PC-9 (cell line): ENCODE measurements at regions not wholly inside any gene's neighbourhood (a gene's known extent, or its start where the extent isn't known, plus 50 kb on each side); places are given as distances from the start of the nearest gene placed in this dataset.
"Not testable (repeated sequence)": the region's sequence is repeated elsewhere in the genome, so short reads cannot be mapped to it uniquely, and the experiment has no call there.

Experiments used
- BruUV-seq: library from RNA; stranded (reverse); fragments of 400-500 nt; replicated peaks from 2 replicates; lab custom pipeline; 2021; lab: Mats Ljungman, UMichigan
- CTCF ChIA-PET: fragments of 300-600 bp; sonication (Branson Sonifier 250); formaldehyde crosslinking; loops from one replicate; lab custom pipeline; 2022; ENCODE audit warnings: antibody characterized with exemption; lab: Charles Lee
- POLR2A ChIA-PET: fragments of 300-600 bp; sonication (Branson Sonifier 250); formaldehyde crosslinking; loops from one replicate; lab custom pipeline; 2022; ENCODE audit warnings: antibody characterized with exemption; ENCODE audit not compliant: unreplicated experiment; lab: Charles Lee
- DNase-seq, 2 experiments: peaks; one replicate each; pipeline versions ENCODE4 v3.0.0 to v3.0.0-alpha.2; 2015 to 2022; ENCODE audit warnings: mixed read lengths in 1 of 2
- H2AFZ ChIP-seq: fragments of 200-600 bp; sonication (generic); 2 replicates; pipeline ENCODE4 v1.8.1; 2017; ENCODE audit warnings: antibody characterized with exemption
- H3F3A ChIP-seq: fragments of 200-600 bp; sonication (generic); 2 replicates; pipeline ENCODE4 v1.8.1; 2017; ENCODE audit warnings: antibody characterized with exemption, mild to moderate bottlenecking, low read depth; ENCODE audit not compliant: insufficient read depth
- H3K27ac ChIP-seq: fragments of 200-600 bp; sonication (generic); 2 replicates; pipeline ENCODE4 v1.6.1; 2016; ENCODE audit warnings: mixed run types
- H3K27me3 ChIP-seq: fragments of 200-600 bp; sonication (generic); 2 replicates; pipeline ENCODE4 v1.6.1; 2016; ENCODE audit warnings: low read depth, mixed run types; ENCODE audit not compliant: insufficient read depth
- H3K36me3 ChIP-seq: fragments of 200-600 bp; sonication (generic); 2 replicates; pipeline ENCODE4 v1.6.1; 2016; ENCODE audit warnings: low read depth, mixed run types
- H3K4me1 ChIP-seq: fragments of 200-600 bp; sonication (generic); replicated peaks from 2 replicates; pipeline ENCODE4 v1.6.1; 2016; ENCODE audit warnings: mixed run types; ENCODE audit not compliant: insufficient read depth
- H3K4me2 ChIP-seq: fragments of 200-600 bp; sonication (generic); 2 replicates; pipeline ENCODE4 v1.6.1; 2017; ENCODE audit warnings: mixed run types
- H3K4me3 ChIP-seq: fragments of 200-600 bp; sonication (generic); 2 replicates; pipeline ENCODE4 v1.6.1; 2016; ENCODE audit warnings: mixed run types
- H3K79me2 ChIP-seq: fragments of 200-600 bp; sonication (generic); 2 replicates; pipeline ENCODE4 v1.6.1; 2017; ENCODE audit warnings: low read depth, mixed run types
- H3K9me2 ChIP-seq: fragments of 200-600 bp; sonication (generic); 2 replicates; pipeline ENCODE4 v1.8.1; 2017; ENCODE audit warnings: mild to moderate bottlenecking; ENCODE audit not compliant: insufficient read depth
- H3K9me3 ChIP-seq: fragments of 200-600 bp; sonication (generic); 2 replicates; pipeline ENCODE4 v1.8.1; 2016; ENCODE audit warnings: low read depth; ENCODE audit not compliant: insufficient read depth
- H4K20me1 ChIP-seq: fragments of 200-600 bp; sonication (generic); 2 replicates; pipeline ENCODE4 v1.8.1; 2017; ENCODE audit not compliant: insufficient read depth
- EZH2 ChIP-seq: fragments of 200-600 bp; sonication (generic); IDR thresholded peaks from 2 replicates; pipeline ENCODE4 v1.8.0; 2017; ENCODE audit warnings: antibody characterized with exemption, low read depth
- intact Hi-C: fragments of 100-400 bp; cut with micrococcal nuclease; formaldehyde crosslinking; loops from one replicate; pipeline ENCODE4 v1.10.0; 2022; ENCODE audit not compliant: unreplicated experiment
- TF ChIP-seq, protein P1 (sequence below): fragments of 200-600 bp; sonication (generic); conservative IDR thresholded peaks from 2 replicates; pipeline ENCODE4 v1.6.1; 2017; ENCODE audit warnings: mixed run types, antibody characterized with exemption, mild to moderate bottlenecking, moderate library complexity

DNA sequence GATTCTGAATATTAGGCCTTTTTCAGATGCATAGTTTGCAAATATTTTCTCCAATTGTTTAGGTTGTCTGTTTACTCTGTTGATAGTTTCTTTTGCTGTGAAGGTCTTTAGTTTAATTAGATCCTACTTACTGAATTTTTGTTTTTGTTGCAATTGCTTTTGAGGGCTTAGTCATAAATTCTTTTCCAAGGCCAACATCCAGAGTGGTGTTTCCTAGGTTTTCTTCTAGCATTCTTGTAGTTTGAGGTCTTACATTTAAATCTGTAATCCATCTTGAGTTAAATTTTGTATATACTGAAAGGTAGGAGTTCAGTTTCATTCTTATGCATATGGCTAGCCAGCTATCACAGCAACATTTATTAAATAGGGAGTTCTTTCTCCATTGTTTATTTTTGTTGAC is 404.8 kb downstream of the LNPK start:
- peaks cover 5% of the 10 kb centered on the region; the same call in 1 of the 2 replicates for H3K27me3 ChIP-seq
- no peak overlapping the region for H3K27ac ChIP-seq
- TF ChIP-seq, protein P1, sequence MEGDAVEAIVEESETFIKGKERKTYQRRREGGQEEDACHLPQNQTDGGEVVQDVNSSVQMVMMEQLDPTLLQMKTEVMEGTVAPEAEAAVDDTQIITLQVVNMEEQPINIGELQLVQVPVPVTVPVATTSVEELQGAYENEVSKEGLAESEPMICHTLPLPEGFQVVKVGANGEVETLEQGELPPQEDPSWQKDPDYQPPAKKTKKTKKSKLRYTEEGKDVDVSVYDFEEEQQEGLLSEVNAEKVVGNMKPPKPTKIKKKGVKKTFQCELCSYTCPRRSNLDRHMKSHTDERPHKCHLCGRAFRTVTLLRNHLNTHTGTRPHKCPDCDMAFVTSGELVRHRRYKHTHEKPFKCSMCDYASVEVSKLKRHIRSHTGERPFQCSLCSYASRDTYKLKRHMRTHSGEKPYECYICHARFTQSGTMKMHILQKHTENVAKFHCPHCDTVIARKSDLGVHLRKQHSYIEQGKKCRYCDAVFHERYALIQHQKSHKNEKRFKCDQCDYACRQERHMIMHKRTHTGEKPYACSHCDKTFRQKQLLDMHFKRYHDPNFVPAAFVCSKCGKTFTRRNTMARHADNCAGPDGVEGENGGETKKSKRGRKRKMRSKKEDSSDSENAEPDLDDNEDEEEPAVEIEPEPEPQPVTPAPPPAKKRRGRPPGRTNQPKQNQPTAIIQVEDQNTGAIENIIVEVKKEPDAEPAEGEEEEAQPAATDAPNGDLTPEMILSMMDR = no peak
- no peak for TF ChIP-seq EZH2
- H3K36me3 ChIP-seq = no peaks in the 10 kb centered on the region
- ChIA-PET CTCF (interaction anchor here (0.7 kb wide), 1 partner anchor 1148 kb away, joined by 4 read pairs; no protein-coding TSS in a partner anchor), POLR2A (no interaction called here)
- H3K79me2 ChIP-seq = no peaks in the 10 kb centered on the region
- H4K20me1 ChIP-seq = no peaks in the 10 kb centered on the region; the same call in 1 of the 2 replicates
- no peak overlapping the region for H3K4me2 ChIP-seq
- BruUV-seq = no TSS peak
- no peak for DNase-seq
- intact Hi-C loops = no loop called here
- peaks cover 5% of the 10 kb centered on the region; the same call in 1 of the 2 replicates for H3F3A ChIP-seq
- no peaks in the 10 kb centered on the region for H3K9me2 ChIP-seq
- no peaks in the 10 kb centered on the region for H3K9me3 ChIP-seq
- H2AFZ ChIP-seq = no peak overlapping the region
- H3K4me1 ChIP-seq = no peaks in the 10 kb centered on the region
- no peak overlapping the region for H3K4me3 ChIP-seq

- H3K27ac ChIP-seq = no peak overlapping the region
- CTCF ChIA-PET = no interaction called here
- DNase-seq = no peak
- H4K20me1 ChIP-seq = no peaks in the 10 kb centered on the region
- H3K4me2 ChIP-seq = no peak overlapping the region
- H2AFZ ChIP-seq = no peak overlapping the region
- no peak for TF ChIP-seq EZH2
- TF ChIP-seq, protein P1 = no peak
- intact Hi-C loops = no loop called here
- no peak overlapping the region for H3K4me3 ChIP-seq
- no TSS peak for BruUV-seq
- POLR2A ChIA-PET = no interaction called here
- peaks cover 5% of the 10 kb centered on the region; the same call in 1 of the 2 replicates for H3K27me3 ChIP-seq
- H3F3A ChIP-seq = peaks cover 5% of the 10 kb centered on the region; the same call in 1 of the 2 replicates
- H3K79me2 ChIP-seq = no peaks in the 10 kb centered on the region
- H3K36me3 ChIP-seq = no peaks in the 10 kb centered on the region
- no peaks in the 10 kb centered on the region for H3K9me2 ChIP-seq
- H3K4me1 ChIP-seq = no peaks in the 10 kb centered on the region
- no peaks in the 10 kb centered on the region for H3K9me3 ChIP-seq
Measured at GRCh38 chr2:175595139-175595538, 406.9 kb downstream of the LNPK start.

GRCh38 chr2:175593686-175594525 is 408.2 kb downstream of the LNPK start:
- H3K27me3 ChIP-seq, H3K36me3 ChIP-seq, H3K9me3 ChIP-seq, intact Hi-C loops, H3K79me2 ChIP-seq, H3K4me1 ChIP-seq, H4K20me1 ChIP-seq, DNase-seq, H3K4me3 ChIP-seq, H3F3A ChIP-seq, BruUV-seq, H3K27ac ChIP-seq, CTCF ChIA-PET, POLR2A ChIA-PET, H3K9me2 ChIP-seq: not testable (repeated sequence)
- Histone ChIP-seq H3K4me2 (peak overlapping the region; percentile 1; the same call in 1 of the 2 replicates), H2AFZ (peak overlapping the region; percentile 56; the same call in 1 of the 2 replicates)

- POLR2A ChIA-PET, H3K27ac ChIP-seq, H3K9me3 ChIP-seq, H4K20me1 ChIP-seq, H3K4me1 ChIP-seq, BruUV-seq, H3K36me3 ChIP-seq, CTCF ChIA-PET, H2AFZ ChIP-seq, H3K27me3 ChIP-seq, H3F3A ChIP-seq, H3K4me3 ChIP-seq, intact Hi-C loops, H3K9me2 ChIP-seq, H3K79me2 ChIP-seq, H3K4me2 ChIP-seq, DNase-seq: not testable (repeated sequence)
Measured at GRCh38 chr2:175588213-175588612, 406.7 kb upstream of the ATP5MC3 start.
